ENCODE measurements at regions not wholly inside any gene's neighbourhood (a gene's known extent, or its start where the extent isn't known, plus 50 kb on each side); places are given as distances from the start of the nearest gene placed in this dataset.

GRCh38 chr11:112861356-112861755 lies 99.9 kb upstream of the NCAM1 start:
- Histone ChIP-seq H3K9me3 (peaks cover 0 to 5% of the 10 kb centered on the region in 2 donors), H3K4me1 (no peaks in the 10 kb centered on the region), H3K27ac (no peak overlapping the region), H3K27me3 (no peaks in the 10 kb centered on the region), H3K4me3 (no peak overlapping the region), H3K36me3 (no peaks in the 10 kb centered on the region)
- intact Hi-C loops (cut with DNase I), result no loop called here
- TF ChIP-seq CTCF (IDR thresholded peaks at IDR 0.05), result no peak
- DNase-seq (ENCODE audit: low spot score in 2 of 2), result no peak

- DNase-seq (ENCODE audit: low spot score in 2 of 2), result no peak
- Histone ChIP-seq H3K9me3 (peaks cover 0 to 5% of the 10 kb centered on the region in 2 donors), H3K4me1 (no peaks in the 10 kb centered on the region), H3K27ac (no peak overlapping the region), H3K36me3 (no peaks in the 10 kb centered on the region), H3K27me3 (no peaks in the 10 kb centered on the region), H3K4me3 (no peak overlapping the region)
- intact Hi-C loops (cut with DNase I), result no loop called here
- no peak for TF ChIP-seq CTCF (IDR thresholded peaks at IDR 0.05)
These were observed 97.9 kb upstream of the NCAM1 start for GRCh38 chr11:112863305-112863704.

GRCh38 chr11:112864672-112865071 lies 96.5 kb upstream of the NCAM1 start:
- intact Hi-C loops (cut with DNase I), result no loop called here
- DNase-seq (ENCODE audit: low spot score in 2 of 2), result no peak

GRCh38 chr11:112871909-112872500 lies 89.2 kb upstream of the NCAM1 start:
- DNase-seq (ENCODE audit: low spot score in 2 of 2), result no peak
- Histone ChIP-seq H3K27me3 (no peaks in the 10 kb centered on the region), H3K9me3 (no peaks in the 10 kb centered on the region)

More at GRCh38 chr11:112864672-112865071, 96.5 kb upstream of the NCAM1 start:
- no peak for TF ChIP-seq CTCF (IDR thresholded peaks at IDR 0.05)
- Histone ChIP-seq H3K27ac (no peak overlapping the region), H3K4me1 (no peaks in the 10 kb centered on the region), H3K9me3 (peaks cover 0 to 5% of the 10 kb centered on the region in 2 donors), H3K27me3 (no peaks in the 10 kb centered on the region), H3K4me3 (no peak overlapping the region), H3K36me3 (no peaks in the 10 kb centered on the region)

GRCh38 chr11:112874980-112875379 lies 86.2 kb upstream of the NCAM1 start:
- no peaks in the 10 kb centered on the region for H3K9me3 ChIP-seq
- intact Hi-C loops (cut with DNase I), result no loop called here
- H3K27ac ChIP-seq, result no peak overlapping the region
- H3K36me3 ChIP-seq, result no peaks in the 10 kb centered on the region
- H3K27me3 ChIP-seq, result no peaks in the 10 kb centered on the region
- no peaks in the 10 kb centered on the region for H3K4me1 ChIP-seq
- TF ChIP-seq CTCF (IDR thresholded peaks at IDR 0.05), result no peak
- DNase-seq (ENCODE audit: low spot score in 2 of 2), result no peak
- H3K4me3 ChIP-seq, result no peak overlapping the region

More at GRCh38 chr11:112871909-112872500, 89.2 kb upstream of the NCAM1 start:
- Histone ChIP-seq H3K36me3 (no peaks in the 10 kb centered on the region), H3K27ac (no peak overlapping the region), H3K4me3 (no peak overlapping the region), H3K4me1 (no peaks in the 10 kb centered on the region)
- intact Hi-C loops (cut with DNase I), result no loop called here
- TF ChIP-seq CTCF (IDR thresholded peaks at IDR 0.05), result no peak

GRCh38 chr11:112877581-112877980 lies 83.6 kb upstream of the NCAM1 start:
- DNase-seq (ENCODE audit: low spot score in 2 of 2), result no peak

More at GRCh38 chr11:112877581-112877980, 83.6 kb upstream of the NCAM1 start:
- Histone ChIP-seq H3K27me3 (no peaks in the 10 kb centered on the region), H3K4me3 (no peak overlapping the region), H3K27ac (no peak overlapping the region), H3K4me1 (peaks cover 0 to 6% of the 10 kb centered on the region in 2 donors), H3K36me3 (no peaks in the 10 kb centered on the region), H3K9me3 (no peaks in the 10 kb centered on the region)
- intact Hi-C loops (cut with DNase I), result no loop called here
- TF ChIP-seq CTCF (IDR thresholded peaks at IDR 0.05), result no peak
